A673 (cell line): ENCODE measurements at regions not wholly inside any gene's neighbourhood (a gene's known extent, or its start where the extent isn't known, plus 50 kb on each side); places are given as distances from the start of the nearest gene placed in this dataset.

Experiments
- BruUV-seq: library from RNA; stranded (reverse); fragments of 400-500 nt; replicated peaks from 2 replicates; lab custom pipeline; 2021; lab: Mats Ljungman, UMichigan
- CTCF ChIA-PET: fragments of 300-600 bp; sonication (Branson Sonifier 250); formaldehyde crosslinking; loops from one replicate; lab custom pipeline; 2022; ENCODE audit warnings: antibody characterized with exemption; lab: Charles Lee
- POLR2A ChIA-PET: fragments of 300-600 bp; sonication (Branson Sonifier 250); formaldehyde crosslinking; loops from one replicate; lab custom pipeline; 2022; ENCODE audit warnings: antibody characterized with exemption; ENCODE audit not compliant: low non-redundant PET; lab: Charles Lee
- DNase-seq: peaks from one replicate; pipeline ENCODE4 v3.0.0-alpha.2; 2015; ENCODE audit warnings: low spot score
- H3K27ac ChIP-seq: fragments of 200-600 bp; sonication (generic); 2 replicates; pipeline ENCODE4 v1.5.1; 2016; ENCODE audit warnings: mixed run types, low read depth, mild to moderate bottlenecking, mixed read lengths, antibody characterized with exemption, low read length; ENCODE audit not compliant: poor library complexity, severe bottlenecking
- H3K27me3 ChIP-seq: fragments of 200-600 bp; sonication (generic); replicated peaks from 2 replicates; pipeline ENCODE4 v1.6.1; 2017; ENCODE audit warnings: mixed run types, low read depth, mild to moderate bottlenecking, mixed read lengths, antibody characterized with exemption, low read length; ENCODE audit not compliant: insufficient read depth, poor library complexity
- H3K36me3 ChIP-seq: fragments of 200-600 bp; sonication (generic); 2 replicates; pipeline ENCODE4 v1.6.1; 2016; ENCODE audit warnings: mixed run types, mild to moderate bottlenecking, mixed read lengths, antibody characterized with exemption, low read length; ENCODE audit not compliant: insufficient read depth, poor library complexity, severe bottlenecking
- H3K4me1 ChIP-seq: fragments of 200-600 bp; sonication (generic); 2 replicates; pipeline ENCODE4 v1.6.1; 2017; ENCODE audit warnings: mixed run types, mild to moderate bottlenecking, mixed read lengths, antibody characterized with exemption, low read length; ENCODE audit not compliant: insufficient read depth, poor library complexity, severe bottlenecking
- H3K4me3 ChIP-seq: fragments of 200-600 bp; sonication (generic); 2 replicates; pipeline ENCODE4 v1.5.1; 2016; ENCODE audit warnings: low read depth, mixed run types, mild to moderate bottlenecking, mixed read lengths, low read length; ENCODE audit not compliant: poor library complexity, severe bottlenecking
- H3K9me3 ChIP-seq: fragments of 200-600 bp; sonication (generic); 2 replicates; pipeline ENCODE4 v1.6.1; 2016; ENCODE audit warnings: mixed run types, low read depth, mild to moderate bottlenecking, mixed read lengths, antibody characterized with exemption, low read length; ENCODE audit not compliant: poor library complexity, severe bottlenecking
- EZH2 ChIP-seq: fragments of 200-600 bp; sonication (generic); IDR thresholded peaks from 2 replicates; pipeline ENCODE4 v1.6.1; 2017; ENCODE audit warnings: borderline replicate concordance, low read depth, mild to moderate bottlenecking, mixed read lengths, antibody characterized with exemption, low read length; ENCODE audit not compliant: poor library complexity, severe bottlenecking
- intact Hi-C: fragments of 100-400 bp; cut with micrococcal nuclease; formaldehyde crosslinking; loops from one replicate; pipeline ENCODE4 v1.10.0; 2022; ENCODE audit not compliant: unreplicated experiment
- TF ChIP-seq, protein P1 (sequence below): fragments of 300-800, 200-600 bp; sonication (generic); conservative IDR thresholded peaks from 2 replicates; pipeline ENCODE4 v1.5.1; 2017; ENCODE audit warnings: low read depth, mild to moderate bottlenecking, antibody characterized with exemption, low read length, moderate library complexity, mixed read lengths

DNA sequence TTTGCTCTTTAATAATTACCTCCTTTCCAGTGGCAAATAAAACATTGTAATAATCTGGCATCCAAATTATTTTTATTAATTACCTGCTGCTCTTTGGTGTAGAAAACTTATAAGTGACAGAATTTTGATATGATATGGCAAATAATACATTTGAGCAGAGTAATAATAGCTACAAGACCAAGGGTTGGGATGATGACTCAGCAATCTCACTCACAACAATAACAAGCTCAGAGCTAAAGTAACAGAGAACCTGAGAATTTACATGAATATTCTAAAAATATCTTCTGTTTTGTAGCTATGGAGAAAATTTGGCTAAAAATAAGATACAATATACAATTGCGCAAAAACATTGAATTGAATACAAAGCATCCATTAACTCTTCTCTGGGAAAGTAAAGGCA is 480.8 kb upstream of the COBL start:
- Histone ChIP-seq H3K4me3 (no peak overlapping the region), H3K9me3 (peaks cover 23% of the 10 kb centered on the region), H3K4me1 (no peaks in the 10 kb centered on the region), H3K27ac (no peak overlapping the region), H3K36me3 (no peaks in the 10 kb centered on the region), H3K27me3 (no peaks in the 10 kb centered on the region)
- intact Hi-C loops: no loop called here
- no TSS peak for BruUV-seq
- ChIA-PET CTCF (no interaction called here), POLR2A (no interaction called here)
- no peak for DNase-seq
- no peak for TF ChIP-seq EZH2
- TF ChIP-seq, protein P1, sequence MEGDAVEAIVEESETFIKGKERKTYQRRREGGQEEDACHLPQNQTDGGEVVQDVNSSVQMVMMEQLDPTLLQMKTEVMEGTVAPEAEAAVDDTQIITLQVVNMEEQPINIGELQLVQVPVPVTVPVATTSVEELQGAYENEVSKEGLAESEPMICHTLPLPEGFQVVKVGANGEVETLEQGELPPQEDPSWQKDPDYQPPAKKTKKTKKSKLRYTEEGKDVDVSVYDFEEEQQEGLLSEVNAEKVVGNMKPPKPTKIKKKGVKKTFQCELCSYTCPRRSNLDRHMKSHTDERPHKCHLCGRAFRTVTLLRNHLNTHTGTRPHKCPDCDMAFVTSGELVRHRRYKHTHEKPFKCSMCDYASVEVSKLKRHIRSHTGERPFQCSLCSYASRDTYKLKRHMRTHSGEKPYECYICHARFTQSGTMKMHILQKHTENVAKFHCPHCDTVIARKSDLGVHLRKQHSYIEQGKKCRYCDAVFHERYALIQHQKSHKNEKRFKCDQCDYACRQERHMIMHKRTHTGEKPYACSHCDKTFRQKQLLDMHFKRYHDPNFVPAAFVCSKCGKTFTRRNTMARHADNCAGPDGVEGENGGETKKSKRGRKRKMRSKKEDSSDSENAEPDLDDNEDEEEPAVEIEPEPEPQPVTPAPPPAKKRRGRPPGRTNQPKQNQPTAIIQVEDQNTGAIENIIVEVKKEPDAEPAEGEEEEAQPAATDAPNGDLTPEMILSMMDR: no peak

DNA sequence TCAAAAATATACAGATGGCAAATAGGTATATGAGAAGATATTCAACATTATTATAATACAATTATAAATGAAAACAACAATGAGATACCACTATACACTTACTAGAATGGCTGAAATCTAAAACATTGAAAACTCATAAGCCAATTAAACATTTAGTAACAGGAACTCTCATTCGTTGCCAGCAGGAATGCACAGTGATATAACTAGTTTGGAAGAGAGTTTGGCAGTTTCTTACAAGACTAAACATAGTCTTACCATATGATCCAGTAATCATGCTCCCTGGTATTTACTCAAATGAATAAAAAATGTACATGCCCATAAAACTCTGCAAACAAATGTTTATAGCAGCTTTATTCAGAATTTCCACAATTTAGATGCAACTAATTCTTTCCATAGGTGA is 476.2 kb upstream of the COBL start:
- no peaks in the 10 kb centered on the region for H3K36me3 ChIP-seq
- H3K27me3 ChIP-seq: no peaks in the 10 kb centered on the region
- H3K4me3 ChIP-seq: no peak overlapping the region
- TF ChIP-seq, protein P1: no peak
- TF ChIP-seq EZH2: no peak
- intact Hi-C loops: no loop called here
- no peaks in the 10 kb centered on the region for H3K4me1 ChIP-seq
- CTCF ChIA-PET: no interaction called here
- POLR2A ChIA-PET: no interaction called here
- BruUV-seq: no TSS peak
- H3K27ac ChIP-seq: no peak overlapping the region
- H3K9me3 ChIP-seq: peaks cover 33% of the 10 kb centered on the region
- DNase-seq: no peak

DNA sequence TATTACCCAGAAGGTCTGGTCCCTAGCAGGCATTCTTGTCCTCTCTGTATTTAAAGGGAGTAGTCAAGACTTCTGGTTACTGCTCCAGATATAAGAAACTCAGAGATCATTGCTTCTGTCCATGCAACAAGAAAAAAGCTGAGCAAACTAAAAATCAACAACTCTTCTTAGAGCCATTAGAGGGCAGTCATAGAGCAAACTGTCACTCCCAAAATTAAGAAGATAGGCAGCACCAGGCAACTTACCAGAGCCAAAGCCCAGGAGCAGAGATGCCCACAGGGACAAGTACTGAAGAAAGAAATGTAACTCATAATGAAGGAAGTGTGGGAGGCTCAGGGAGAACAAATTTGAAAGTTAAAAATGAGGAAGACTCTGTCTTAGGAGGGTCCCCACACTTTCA is 472.9 kb upstream of the COBL start:
- ChIA-PET CTCF (no interaction called here), POLR2A (no interaction called here)
- TF ChIP-seq, protein P1: no peak
- no peak for TF ChIP-seq EZH2
- Histone ChIP-seq H3K9me3 (peaks cover 34% of the 10 kb centered on the region), H3K4me1 (no peaks in the 10 kb centered on the region), H3K27me3 (no peaks in the 10 kb centered on the region), H3K4me3 (no peak overlapping the region), H3K36me3 (no peaks in the 10 kb centered on the region), H3K27ac (no peak overlapping the region)
- no peak for DNase-seq
- intact Hi-C loops: no loop called here
- BruUV-seq: no TSS peak

DNA sequence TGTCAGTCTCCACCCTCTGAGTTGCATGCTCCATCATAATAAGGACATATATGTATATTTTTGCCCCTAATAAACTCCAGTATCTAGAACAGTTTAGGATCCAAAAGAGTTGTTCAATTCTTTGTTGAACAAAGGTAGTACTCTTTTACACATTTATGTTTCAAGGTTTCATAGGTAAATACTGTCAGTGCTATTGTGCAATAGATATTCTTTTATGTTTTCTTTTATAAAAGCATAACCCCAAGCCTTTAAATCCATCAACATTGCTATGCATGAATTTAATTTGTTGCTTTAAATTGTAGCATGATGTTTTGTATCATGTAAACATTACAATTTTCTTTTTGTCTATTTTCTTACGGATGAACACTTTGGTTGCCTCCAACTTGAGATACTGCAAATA is 469.7 kb upstream of the COBL start:
- POLR2A ChIA-PET: no interaction called here
- no TSS peak for BruUV-seq
- H3K9me3 ChIP-seq: peaks cover 34% of the 10 kb centered on the region
- no peak for DNase-seq
- no peaks in the 10 kb centered on the region for H3K4me1 ChIP-seq
- CTCF ChIA-PET: no interaction called here
- no peaks in the 10 kb centered on the region for H3K27me3 ChIP-seq
- H3K36me3 ChIP-seq: no peaks in the 10 kb centered on the region
- intact Hi-C loops: no loop called here
- TF ChIP-seq EZH2: no peak
- TF ChIP-seq, protein P1: no peak
- H3K4me3 ChIP-seq: no peak overlapping the region
- no peak overlapping the region for H3K27ac ChIP-seq
